Renal cortical epithelial cell (primary cell): ENCODE measurements at regions not wholly inside any gene's neighbourhood (a gene's known extent, or its start where the extent isn't known, plus 50 kb on each side); places are given as distances from the start of the nearest gene placed in this dataset.

Source experiments
- DNase-seq: peaks from one replicate; pipeline ENCODE4 v3.0.0-alpha.2; 2011; ENCODE audit warnings: low read depth

GRCh38 chr1:69315823-69316222 is 251.9 kb upstream of the LRRC7 start:
- peak; percentile 19 for DNase-seq

- DNase-seq: no peak
These were observed 248.4 kb upstream of the LRRC7 start for GRCh38 chr1:69319287-69319686.

- DNase-seq: no peak
These were observed 246.9 kb upstream of the LRRC7 start for GRCh38 chr1:69320757-69321211.

GRCh38 chr1:69321311-69321710 is 246.4 kb upstream of the LRRC7 start:
- no peak for DNase-seq

- no peak for DNase-seq
These were observed 239.5 kb upstream of the LRRC7 start for GRCh38 chr1:69328186-69328585.

GRCh38 chr1:69363236-69363635 is 204.5 kb upstream of the LRRC7 start:
- DNase-seq: no peak

- DNase-seq: no peak
These were observed 194.2 kb upstream of the LRRC7 start for GRCh38 chr1:69373520-69373919.

- DNase-seq: no peak
These were observed 191.3 kb upstream of the LRRC7 start for GRCh38 chr1:69376408-69376807.

- DNase-seq: no peak
These were observed 190.2 kb upstream of the LRRC7 start for GRCh38 chr1:69377507-69377906.

GRCh38 chr1:69388044-69388443 is 179.7 kb upstream of the LRRC7 start:
- DNase-seq: no peak

GRCh38 chr1:69400128-69400527 is 167.6 kb upstream of the LRRC7 start:
- no peak for DNase-seq

GRCh38 chr1:69401879-69402278 is 165.8 kb upstream of the LRRC7 start:
- no peak for DNase-seq

GRCh38 chr1:69403756-69404320 is 163.9 kb upstream of the LRRC7 start:
- no peak for DNase-seq

GRCh38 chr1:69404486-69404885 is 163.2 kb upstream of the LRRC7 start:
- no peak for DNase-seq

- DNase-seq: no peak
These were observed 161.5 kb upstream of the LRRC7 start for GRCh38 chr1:69406244-69406643.

GRCh38 chr1:69409731-69410456 is 157.8 kb upstream of the LRRC7 start:
- DNase-seq: no peak

- DNase-seq: no peak
These were observed 157.3 kb upstream of the LRRC7 start for GRCh38 chr1:69410457-69410850.

- DNase-seq: no peak
These were observed 156.8 kb upstream of the LRRC7 start for GRCh38 chr1:69410893-69411292.

- no peak for DNase-seq
These were observed 156.1 kb upstream of the LRRC7 start for GRCh38 chr1:69411617-69412016.

GRCh38 chr1:69413129-69413528 is 154.6 kb upstream of the LRRC7 start:
- no peak for DNase-seq

- DNase-seq: no peak
These were observed 153.1 kb upstream of the LRRC7 start for GRCh38 chr1:69414574-69414973.

GRCh38 chr1:69421286-69421685 is 146.4 kb upstream of the LRRC7 start:
- no peak for DNase-seq

- no peak for DNase-seq
These were observed 141.9 kb upstream of the LRRC7 start for GRCh38 chr1:69425871-69426270.

- no peak for DNase-seq
These were observed 141.3 kb upstream of the LRRC7 start for GRCh38 chr1:69426401-69426800.
